ENCODE measurements at regions not wholly inside any gene's neighbourhood (a gene's known extent, or its start where the extent isn't known, plus 50 kb on each side); places are given as distances from the start of the nearest gene placed in this dataset.

- TF ChIP-seq, protein P1, sequence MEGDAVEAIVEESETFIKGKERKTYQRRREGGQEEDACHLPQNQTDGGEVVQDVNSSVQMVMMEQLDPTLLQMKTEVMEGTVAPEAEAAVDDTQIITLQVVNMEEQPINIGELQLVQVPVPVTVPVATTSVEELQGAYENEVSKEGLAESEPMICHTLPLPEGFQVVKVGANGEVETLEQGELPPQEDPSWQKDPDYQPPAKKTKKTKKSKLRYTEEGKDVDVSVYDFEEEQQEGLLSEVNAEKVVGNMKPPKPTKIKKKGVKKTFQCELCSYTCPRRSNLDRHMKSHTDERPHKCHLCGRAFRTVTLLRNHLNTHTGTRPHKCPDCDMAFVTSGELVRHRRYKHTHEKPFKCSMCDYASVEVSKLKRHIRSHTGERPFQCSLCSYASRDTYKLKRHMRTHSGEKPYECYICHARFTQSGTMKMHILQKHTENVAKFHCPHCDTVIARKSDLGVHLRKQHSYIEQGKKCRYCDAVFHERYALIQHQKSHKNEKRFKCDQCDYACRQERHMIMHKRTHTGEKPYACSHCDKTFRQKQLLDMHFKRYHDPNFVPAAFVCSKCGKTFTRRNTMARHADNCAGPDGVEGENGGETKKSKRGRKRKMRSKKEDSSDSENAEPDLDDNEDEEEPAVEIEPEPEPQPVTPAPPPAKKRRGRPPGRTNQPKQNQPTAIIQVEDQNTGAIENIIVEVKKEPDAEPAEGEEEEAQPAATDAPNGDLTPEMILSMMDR (IDR thresholded peaks at IDR 0.05; ENCODE audit: low read depth, low read length): no peak
- TF ChIP-seq POLR2A (IDR thresholded peaks at IDR 0.05; ENCODE audit: extremely low read depth, insufficient read length): no peak
Measured at GRCh38 chr13:83538636-83539035, 343.6 kb downstream of the SLITRK1 start.
